GM12878 (cell line): ENCODE measurements at regions not wholly inside any gene's neighbourhood (a gene's known extent, or its start where the extent isn't known, plus 50 kb on each side); places are given as distances from the start of the nearest gene placed in this dataset.

ENCODE experiments used
- ATF7 ChIP-seq: fragments of 450-650 bp; IDR thresholded peaks from 2 replicates; pipeline ENCODE4 v1.6.1; 2016; ENCODE audit warnings: low read depth, mild to moderate bottlenecking
- CHD4 ChIP-seq: fragments of 200-600 bp; sonication (generic); IDR thresholded peaks from 2 replicates; pipeline ENCODE4 v1.6.1; 2016; ENCODE audit warnings: mild to moderate bottlenecking
- CREB1 ChIP-seq: IDR thresholded peaks from 2 replicates; pipeline ENCODE4 v1.6.1; 2012; ENCODE audit warnings: low read depth, mild to moderate bottlenecking, inconsistent platforms
- EP300 ChIP-seq, 2 experiments: fragments of 150-350 bp in 1 of 2; IDR thresholded peaks; 2 replicates each; pipeline ENCODE4 v1.6.1; 2011 to 2012; ENCODE audit warnings: low read depth in 2 of 2, low read length in 2 of 2, borderline replicate concordance in 1 of 2, improper control_type of control experiment in 1 of 2, inconsistent platforms in 1 of 2; ENCODE audit not compliant: control insufficient read depth in 1 of 2
- FOXM1 ChIP-seq: IDR thresholded peaks from 2 replicates; pipeline ENCODE4 v1.6.1; 2012; ENCODE audit warnings: low read depth, mild to moderate bottlenecking, inconsistent platforms, low read length, moderate library complexity
- HDGF ChIP-seq: fragments of 450-650 bp; IDR thresholded peaks from 2 replicates; pipeline ENCODE4 v1.6.1; 2016; ENCODE audit warnings: antibody characterized with exemption
- IRF4 ChIP-seq: IDR thresholded peaks from 2 replicates; pipeline ENCODE4 v1.6.1; 2011; ENCODE audit warnings: low read depth, low read length
- POLR2A ChIP-seq: IDR thresholded peaks from 2 replicates; pipeline ENCODE4 v1.6.1; 2011; ENCODE audit warnings: low read depth, mild to moderate bottlenecking, low read length
- SIN3A ChIP-seq: IDR thresholded peaks from 2 replicates; pipeline ENCODE4 v1.6.1; 2012; ENCODE audit warnings: low read depth, low read length, improper control_type of control experiment
- TARDBP ChIP-seq: IDR thresholded peaks from 2 replicates; pipeline ENCODE4 v1.6.1; 2016; ENCODE audit warnings: borderline replicate concordance
- USF2 ChIP-seq: IDR thresholded peaks from 2 replicates; pipeline ENCODE4 v1.6.1; 2011; ENCODE audit warnings: low read depth, low read length, improper control_type of control experiment, borderline replicate concordance
- TF ChIP-seq, protein P1 (sequence below), 3 experiments: IDR thresholded peaks in 2 of 3; conservative IDR thresholded peaks in 1 of 3; 2 replicates each; pipeline ENCODE4 v1.5.1; 2011; ENCODE audit warnings: low read depth in 3 of 3, low read length in 3 of 3, mild to moderate bottlenecking in 3 of 3, control low read depth in 2 of 3, moderate library complexity in 2 of 3, inconsistent platforms in 1 of 3, mixed read lengths in 1 of 3; ENCODE audit not compliant: control insufficient read depth in 2 of 3, insufficient read depth in 1 of 3; ENCODE audit errors: extremely low read depth in 1 of 3

GRCh38 chr2:144042751-144043150 lies 477.2 kb downstream of the ZEB2 start:
- TF ChIP-seq FOXM1 (no peak), ATF7 (no peak), EP300 (IDR thresholded peaks at IDR 0.05; ENCODE audit: borderline replicate concordance in 1 of 2, control insufficient read depth in 1 of 2, low read depth in 2 of 2, low read length in 2 of 2) (no peak), CREB1 (no peak), IRF4 (no peak), TARDBP (no peak), POLR2A (no peak), SIN3A (no peak), USF2 (no peak), HDGF (no peak), CHD4 (no peak)
- TF ChIP-seq, protein P1, sequence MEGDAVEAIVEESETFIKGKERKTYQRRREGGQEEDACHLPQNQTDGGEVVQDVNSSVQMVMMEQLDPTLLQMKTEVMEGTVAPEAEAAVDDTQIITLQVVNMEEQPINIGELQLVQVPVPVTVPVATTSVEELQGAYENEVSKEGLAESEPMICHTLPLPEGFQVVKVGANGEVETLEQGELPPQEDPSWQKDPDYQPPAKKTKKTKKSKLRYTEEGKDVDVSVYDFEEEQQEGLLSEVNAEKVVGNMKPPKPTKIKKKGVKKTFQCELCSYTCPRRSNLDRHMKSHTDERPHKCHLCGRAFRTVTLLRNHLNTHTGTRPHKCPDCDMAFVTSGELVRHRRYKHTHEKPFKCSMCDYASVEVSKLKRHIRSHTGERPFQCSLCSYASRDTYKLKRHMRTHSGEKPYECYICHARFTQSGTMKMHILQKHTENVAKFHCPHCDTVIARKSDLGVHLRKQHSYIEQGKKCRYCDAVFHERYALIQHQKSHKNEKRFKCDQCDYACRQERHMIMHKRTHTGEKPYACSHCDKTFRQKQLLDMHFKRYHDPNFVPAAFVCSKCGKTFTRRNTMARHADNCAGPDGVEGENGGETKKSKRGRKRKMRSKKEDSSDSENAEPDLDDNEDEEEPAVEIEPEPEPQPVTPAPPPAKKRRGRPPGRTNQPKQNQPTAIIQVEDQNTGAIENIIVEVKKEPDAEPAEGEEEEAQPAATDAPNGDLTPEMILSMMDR (IDR thresholded peaks at IDR 0.05 in 2 of 3, conservative IDR thresholded peaks at IDR 0.05 in 1 of 3; ENCODE audit: control insufficient read depth in 2 of 3, extremely low read depth in 1 of 3, insufficient read depth in 1 of 3, low read depth in 3 of 3, low read length in 3 of 3): no peak
